Glutamatergic neuron (in vitro differentiated cells): ENCODE measurements at regions not wholly inside any gene's neighbourhood (a gene's known extent, or its start where the extent isn't known, plus 50 kb on each side); places are given as distances from the start of the nearest gene placed in this dataset.
"Not testable (repeated sequence)": the region's sequence is repeated elsewhere in the genome, so short reads cannot be mapped to it uniquely, and the experiment has no call there.

Source experiments
- DNase-seq: peaks from one replicate; pipeline ENCODE4 v3.0.0; 2022
- H3K27ac Mint-ChIP-seq: one replicate; pipeline ENCODE4 v1.8.0; 2020; ENCODE audit warnings: mild to moderate bottlenecking, mixed read lengths, inconsistent platforms; ENCODE audit not compliant: unreplicated experiment
- H3K27me3 Mint-ChIP-seq: one replicate; pipeline ENCODE4 v1.8.0; 2020; ENCODE audit warnings: mild to moderate bottlenecking, moderate library complexity, mixed read lengths, inconsistent platforms; ENCODE audit not compliant: unreplicated experiment
- H3K36me3 Mint-ChIP-seq: one replicate; pipeline ENCODE4 v1.8.0; 2020; ENCODE audit warnings: mild to moderate bottlenecking, mixed read lengths, inconsistent platforms; ENCODE audit not compliant: unreplicated experiment
- H3K4me1 Mint-ChIP-seq: one replicate; pipeline ENCODE4 v1.8.0; 2020; ENCODE audit warnings: mild to moderate bottlenecking, low read depth, mixed read lengths, inconsistent platforms; ENCODE audit not compliant: unreplicated experiment
- H3K4me3 Mint-ChIP-seq: one replicate; pipeline ENCODE4 v1.8.0; 2020; ENCODE audit warnings: mild to moderate bottlenecking, mixed read lengths, inconsistent platforms; ENCODE audit not compliant: unreplicated experiment
- H3K9me3 Mint-ChIP-seq: one replicate; pipeline ENCODE4 v1.8.0; 2020; ENCODE audit warnings: mild to moderate bottlenecking, moderate library complexity, mixed read lengths, inconsistent platforms; ENCODE audit not compliant: unreplicated experiment
- TF ChIP-seq, protein P1 (sequence below): fragments of 200-600 bp; sonication (generic); IDR thresholded peaks from one replicate; pipeline ENCODE4 v1.5.0; 2021; ENCODE audit not compliant: partially characterized antibody, unreplicated experiment

- peaks cover 2% of the 10 kb centered on the region for H3K27me3 Mint-ChIP-seq
These were observed 840.6 kb downstream of the TRAM1L1 start for GRCh38 chr4:116244771-116245170.

DNA sequence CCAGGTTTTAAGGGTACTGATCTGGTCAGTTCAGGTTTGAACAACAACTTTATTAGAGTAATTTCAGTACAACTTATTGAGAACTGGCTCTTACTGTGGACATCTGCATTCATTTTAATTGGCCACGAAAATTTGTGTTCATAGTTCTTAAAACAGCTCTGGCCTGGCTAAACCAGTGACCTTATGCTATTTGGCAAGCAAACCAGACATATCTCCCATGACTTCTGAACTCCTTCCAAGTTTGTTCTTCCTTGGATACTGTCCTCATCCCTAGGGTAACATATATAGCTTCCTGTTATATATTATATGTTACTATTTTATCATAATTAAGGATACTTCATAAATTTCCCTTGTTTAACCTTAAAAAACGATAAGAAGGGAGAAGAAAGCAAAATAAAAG is 841.9 kb downstream of the TRAM1L1 start:
- H3K27ac Mint-ChIP-seq: no peak overlapping the region
- peaks cover 2% of the 10 kb centered on the region for H3K27me3 Mint-ChIP-seq
- H3K9me3 Mint-ChIP-seq: no peaks in the 10 kb centered on the region
- no peak overlapping the region for H3K4me3 Mint-ChIP-seq
- H3K36me3 Mint-ChIP-seq: no peaks in the 10 kb centered on the region
- TF ChIP-seq, protein P1, sequence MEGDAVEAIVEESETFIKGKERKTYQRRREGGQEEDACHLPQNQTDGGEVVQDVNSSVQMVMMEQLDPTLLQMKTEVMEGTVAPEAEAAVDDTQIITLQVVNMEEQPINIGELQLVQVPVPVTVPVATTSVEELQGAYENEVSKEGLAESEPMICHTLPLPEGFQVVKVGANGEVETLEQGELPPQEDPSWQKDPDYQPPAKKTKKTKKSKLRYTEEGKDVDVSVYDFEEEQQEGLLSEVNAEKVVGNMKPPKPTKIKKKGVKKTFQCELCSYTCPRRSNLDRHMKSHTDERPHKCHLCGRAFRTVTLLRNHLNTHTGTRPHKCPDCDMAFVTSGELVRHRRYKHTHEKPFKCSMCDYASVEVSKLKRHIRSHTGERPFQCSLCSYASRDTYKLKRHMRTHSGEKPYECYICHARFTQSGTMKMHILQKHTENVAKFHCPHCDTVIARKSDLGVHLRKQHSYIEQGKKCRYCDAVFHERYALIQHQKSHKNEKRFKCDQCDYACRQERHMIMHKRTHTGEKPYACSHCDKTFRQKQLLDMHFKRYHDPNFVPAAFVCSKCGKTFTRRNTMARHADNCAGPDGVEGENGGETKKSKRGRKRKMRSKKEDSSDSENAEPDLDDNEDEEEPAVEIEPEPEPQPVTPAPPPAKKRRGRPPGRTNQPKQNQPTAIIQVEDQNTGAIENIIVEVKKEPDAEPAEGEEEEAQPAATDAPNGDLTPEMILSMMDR: no peak
- no peaks in the 10 kb centered on the region for H3K4me1 Mint-ChIP-seq
- no peak for DNase-seq

More at GRCh38 chr4:116244771-116245170, 840.6 kb downstream of the TRAM1L1 start:
- DNase-seq: no peak
- no peaks in the 10 kb centered on the region for H3K9me3 Mint-ChIP-seq
- no peak overlapping the region for H3K27ac Mint-ChIP-seq
- no peaks in the 10 kb centered on the region for H3K4me1 Mint-ChIP-seq
- no peak overlapping the region for H3K4me3 Mint-ChIP-seq
- TF ChIP-seq, protein P1: no peak
- no peaks in the 10 kb centered on the region for H3K36me3 Mint-ChIP-seq

DNA sequence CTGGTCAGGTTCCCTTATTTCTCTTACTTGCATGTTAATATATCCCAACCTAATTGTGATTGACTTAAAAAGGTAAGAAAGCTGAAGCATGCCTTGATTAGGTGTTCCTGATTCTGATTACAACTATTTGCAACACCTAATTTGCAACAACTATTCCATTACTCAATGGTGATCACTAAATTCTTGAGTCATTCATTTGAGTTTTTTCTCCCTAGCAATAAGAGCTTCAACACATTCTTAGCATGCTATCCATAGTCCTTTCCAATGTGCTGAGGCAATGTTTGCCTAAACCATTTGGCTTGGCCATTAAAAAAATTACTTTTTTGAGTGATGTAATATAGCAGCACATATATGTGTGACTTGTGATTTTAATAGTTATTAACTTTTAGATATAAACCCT is 851.4 kb downstream of the TRAM1L1 start:
- Mint-ChIP-seq H3K4me3 (no peak overlapping the region), H3K27me3 (no peaks in the 10 kb centered on the region), H3K4me1 (no peaks in the 10 kb centered on the region), H3K36me3 (no peaks in the 10 kb centered on the region), H3K9me3 (no peaks in the 10 kb centered on the region), H3K27ac (no peak overlapping the region)
- TF ChIP-seq, protein P1: no peak
- DNase-seq: no peak

DNA sequence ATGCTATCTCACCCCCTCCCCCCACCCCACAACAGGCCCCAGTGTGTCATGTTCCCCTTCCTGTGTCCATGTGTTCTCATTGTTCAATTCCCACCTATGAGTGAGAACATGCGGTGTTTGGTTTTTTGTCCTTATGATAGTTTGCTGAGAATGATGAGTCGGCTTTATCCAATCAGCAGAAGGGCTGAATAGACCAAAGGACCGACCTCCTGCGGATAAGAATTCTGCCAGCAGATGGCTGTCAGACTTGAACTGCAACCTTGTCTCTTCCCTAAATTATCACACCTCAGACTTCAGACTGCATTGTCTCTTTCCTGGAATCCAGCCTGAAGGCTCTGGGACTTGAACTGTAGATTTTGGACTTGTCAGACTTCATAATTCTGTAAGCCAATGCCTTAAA is 853.4 kb downstream of the TRAM1L1 start:
- H3K27me3 Mint-ChIP-seq, H3K27ac Mint-ChIP-seq, H3K9me3 Mint-ChIP-seq, H3K4me3 Mint-ChIP-seq, DNase-seq, H3K4me1 Mint-ChIP-seq, H3K36me3 Mint-ChIP-seq: not testable (repeated sequence)
- TF ChIP-seq, protein P1: peak; percentile 24

DNA sequence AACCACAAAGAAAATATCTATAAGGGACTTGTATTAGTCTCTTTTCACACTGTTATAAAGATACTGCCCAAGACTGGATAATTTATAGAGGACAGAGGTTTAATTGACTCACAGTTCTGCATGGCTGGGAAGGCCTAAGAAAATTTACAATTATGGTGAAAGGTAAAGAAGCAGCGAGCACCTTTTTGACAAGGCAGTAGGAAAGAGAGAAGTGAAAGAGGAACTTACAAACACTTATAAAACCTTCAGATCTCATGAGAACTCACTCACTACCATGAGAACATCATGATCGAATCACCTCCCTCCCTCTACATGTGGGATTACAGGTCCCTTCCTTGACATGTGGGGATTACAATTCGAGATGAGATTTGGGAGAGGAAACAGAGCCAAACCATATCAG is 856.0 kb downstream of the TRAM1L1 start:
- peaks cover 5% of the 10 kb centered on the region for H3K36me3 Mint-ChIP-seq
- DNase-seq: no peak
- H3K4me3 Mint-ChIP-seq: no peak overlapping the region
- H3K9me3 Mint-ChIP-seq: peaks cover 3% of the 10 kb centered on the region
- TF ChIP-seq, protein P1: no peak
- no peaks in the 10 kb centered on the region for H3K27me3 Mint-ChIP-seq
- no peak overlapping the region for H3K27ac Mint-ChIP-seq
- H3K4me1 Mint-ChIP-seq: no peaks in the 10 kb centered on the region
